ENCODE measurements at regions not wholly inside any gene's neighbourhood (a gene's known extent, or its start where the extent isn't known, plus 50 kb on each side); places are given as distances from the start of the nearest gene placed in this dataset.

DNA sequence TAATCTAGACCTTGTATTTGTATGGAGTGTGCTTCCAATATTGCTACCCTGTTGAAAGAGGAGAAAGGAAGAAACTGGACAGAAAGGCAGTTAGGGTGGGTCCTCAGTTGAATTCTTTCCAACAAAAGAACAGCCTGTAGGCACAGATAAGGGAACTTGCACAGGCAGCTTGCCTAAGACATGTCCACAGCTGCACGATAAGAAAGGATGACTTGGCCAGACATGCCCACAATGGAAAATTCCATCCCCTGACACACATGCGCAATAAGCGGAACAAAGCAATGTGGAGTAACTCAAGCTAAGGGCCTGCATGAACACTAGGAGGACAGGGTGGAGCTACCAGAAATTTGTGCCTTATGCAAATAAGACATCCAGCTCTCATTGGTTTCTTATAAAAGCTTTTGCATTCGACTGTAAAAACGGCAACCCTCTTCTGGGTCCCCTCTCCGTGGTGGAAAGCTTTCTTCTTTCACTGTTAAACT, 1084.7 kb upstream of the NXPH2 start (continued):
- TF ChIP-seq ZNF780A (CRISPR knock-in tag; IDR thresholded peaks at IDR 0.05) (peak; percentile 95; the same call in 1 of the 2 replicates), NR2F6 (CRISPR knock-in tag; IDR thresholded peaks at IDR 0.05) (no peak), LARP7 (IDR thresholded peaks at IDR 0.05) (no peak), ZNF696 (CRISPR knock-in tag; conservative IDR thresholded peaks at IDR 0.05) (no peak), ZNF133 (CRISPR knock-in tag; IDR thresholded peaks at IDR 0.05) (no peak), KDM2B (CRISPR knock-in tag; IDR thresholded peaks at IDR 0.05) (no peak), MTA1 (IDR thresholded peaks at IDR 0.05; ENCODE audit: borderline replicate concordance) (no peak), ATF7 (IDR thresholded peaks at IDR 0.05) (no peak), CBFB (CRISPR knock-in tag; IDR thresholded peaks at IDR 0.05) (no peak), ZNF263 (CRISPR knock-in tag; IDR thresholded peaks at IDR 0.05; ENCODE audit: borderline replicate concordance) (no peak), DIDO1 (tag; IDR thresholded peaks at IDR 0.05; ENCODE audit: low read depth) (no peak), CXXC5 (CRISPR knock-in tag; IDR thresholded peaks at IDR 0.05) (peak; percentile 64), KLF1 (tag; IDR thresholded peaks at IDR 0.05) (no peak), RAD51 (IDR thresholded peaks at IDR 0.05; ENCODE audit: borderline replicate concordance, low read depth) (no peak), BRCA1 (IDR thresholded peaks at IDR 0.05) (no peak), BRCA1 (CRISPR knock-in tag; IDR thresholded peaks at IDR 0.05) (no peak), PURB (CRISPR knock-in tag; IDR thresholded peaks at IDR 0.05; ENCODE audit: low read depth) (no peak), TBL1XR1 (IDR thresholded peaks at IDR 0.05; ENCODE audit: low read length in 2 of 2) (no peak), ZNF445 (CRISPR knock-in tag; IDR thresholded peaks at IDR 0.05; ENCODE audit: low read depth) (no peak), ZKSCAN1 (IDR thresholded peaks at IDR 0.05; ENCODE audit: low read depth, low read length) (no peak), OTX1 (CRISPR knock-in tag; IDR thresholded peaks at IDR 0.05) (no peak), TRIM24 (IDR thresholded peaks at IDR 0.05) (peak; percentile 91 to 93), RUNX1 (IDR thresholded peaks at IDR 0.05; ENCODE audit: low read depth) (no peak), HIVEP1 (CRISPR knock-in tag; IDR thresholded peaks at IDR 0.05) (no peak), CHCHD3 (CRISPR knock-in tag; IDR thresholded peaks at IDR 0.05) (no peak)
- TF ChIP-seq, protein P1, sequence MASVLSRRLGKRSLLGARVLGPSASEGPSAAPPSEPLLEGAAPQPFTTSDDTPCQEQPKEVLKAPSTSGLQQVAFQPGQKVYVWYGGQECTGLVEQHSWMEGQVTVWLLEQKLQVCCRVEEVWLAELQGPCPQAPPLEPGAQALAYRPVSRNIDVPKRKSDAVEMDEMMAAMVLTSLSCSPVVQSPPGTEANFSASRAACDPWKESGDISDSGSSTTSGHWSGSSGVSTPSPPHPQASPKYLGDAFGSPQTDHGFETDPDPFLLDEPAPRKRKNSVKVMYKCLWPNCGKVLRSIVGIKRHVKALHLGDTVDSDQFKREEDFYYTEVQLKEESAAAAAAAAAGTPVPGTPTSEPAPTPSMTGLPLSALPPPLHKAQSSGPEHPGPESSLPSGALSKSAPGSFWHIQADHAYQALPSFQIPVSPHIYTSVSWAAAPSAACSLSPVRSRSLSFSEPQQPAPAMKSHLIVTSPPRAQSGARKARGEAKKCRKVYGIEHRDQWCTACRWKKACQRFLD (CRISPR knock-in tag; IDR thresholded peaks at IDR 0.05) = no peak
- TF ChIP-seq, protein P2, sequence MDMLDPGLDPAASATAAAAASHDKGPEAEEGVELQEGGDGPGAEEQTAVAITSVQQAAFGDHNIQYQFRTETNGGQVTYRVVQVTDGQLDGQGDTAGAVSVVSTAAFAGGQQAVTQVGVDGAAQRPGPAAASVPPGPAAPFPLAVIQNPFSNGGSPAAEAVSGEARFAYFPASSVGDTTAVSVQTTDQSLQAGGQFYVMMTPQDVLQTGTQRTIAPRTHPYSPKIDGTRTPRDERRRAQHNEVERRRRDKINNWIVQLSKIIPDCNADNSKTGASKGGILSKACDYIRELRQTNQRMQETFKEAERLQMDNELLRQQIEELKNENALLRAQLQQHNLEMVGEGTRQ (CRISPR knock-in tag; IDR thresholded peaks at IDR 0.05) = no peak
- TF ChIP-seq, protein P3, sequence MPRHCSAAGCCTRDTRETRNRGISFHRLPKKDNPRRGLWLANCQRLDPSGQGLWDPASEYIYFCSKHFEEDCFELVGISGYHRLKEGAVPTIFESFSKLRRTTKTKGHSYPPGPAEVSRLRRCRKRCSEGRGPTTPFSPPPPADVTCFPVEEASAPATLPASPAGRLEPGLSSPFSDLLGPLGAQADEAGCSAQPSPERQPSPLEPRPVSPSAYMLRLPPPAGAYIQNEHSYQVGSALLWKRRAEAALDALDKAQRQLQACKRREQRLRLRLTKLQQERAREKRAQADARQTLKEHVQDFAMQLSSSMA (CRISPR knock-in tag; IDR thresholded peaks at IDR 0.05) = no peak
- TF ChIP-seq, protein P4, sequence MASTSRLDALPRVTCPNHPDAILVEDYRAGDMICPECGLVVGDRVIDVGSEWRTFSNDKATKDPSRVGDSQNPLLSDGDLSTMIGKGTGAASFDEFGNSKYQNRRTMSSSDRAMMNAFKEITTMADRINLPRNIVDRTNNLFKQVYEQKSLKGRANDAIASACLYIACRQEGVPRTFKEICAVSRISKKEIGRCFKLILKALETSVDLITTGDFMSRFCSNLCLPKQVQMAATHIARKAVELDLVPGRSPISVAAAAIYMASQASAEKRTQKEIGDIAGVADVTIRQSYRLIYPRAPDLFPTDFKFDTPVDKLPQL (IDR thresholded peaks at IDR 0.05; ENCODE audit: extremely low read depth, insufficient read length) = no peak
- TF ChIP-seq, protein P5, sequence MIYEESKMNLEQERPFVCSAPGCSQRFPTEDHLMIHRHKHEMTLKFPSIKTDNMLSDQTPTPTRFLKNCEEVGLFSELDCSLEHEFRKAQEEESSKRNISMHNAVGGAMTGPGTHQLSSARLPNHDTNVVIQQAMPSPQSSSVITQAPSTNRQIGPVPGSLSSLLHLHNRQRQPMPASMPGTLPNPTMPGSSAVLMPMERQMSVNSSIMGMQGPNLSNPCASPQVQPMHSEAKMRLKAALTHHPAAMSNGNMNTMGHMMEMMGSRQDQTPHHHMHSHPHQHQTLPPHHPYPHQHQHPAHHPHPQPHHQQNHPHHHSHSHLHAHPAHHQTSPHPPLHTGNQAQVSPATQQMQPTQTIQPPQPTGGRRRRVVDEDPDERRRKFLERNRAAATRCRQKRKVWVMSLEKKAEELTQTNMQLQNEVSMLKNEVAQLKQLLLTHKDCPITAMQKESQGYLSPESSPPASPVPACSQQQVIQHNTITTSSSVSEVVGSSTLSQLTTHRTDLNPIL (CRISPR knock-in tag; IDR thresholded peaks at IDR 0.05) = peak; percentile 18; the same call in 1 of the 2 replicates
